GM18907 (cell line): ENCODE measurements at regions not wholly inside any gene's neighbourhood (a gene's known extent, or its start where the extent isn't known, plus 50 kb on each side); places are given as distances from the start of the nearest gene placed in this dataset.
"Not testable (repeated sequence)": the region's sequence is repeated elsewhere in the genome, so short reads cannot be mapped to it uniquely, and the experiment has no call there.

Experiments used
- ATAC-seq: cut with Tn5 transposase; IDR thresholded peaks from one replicate; pipeline ENCODE4 v1.9.1; 2021; ENCODE audit warnings: mild to moderate bottlenecking, moderate library complexity; ENCODE audit not compliant: unreplicated experiment

DNA sequence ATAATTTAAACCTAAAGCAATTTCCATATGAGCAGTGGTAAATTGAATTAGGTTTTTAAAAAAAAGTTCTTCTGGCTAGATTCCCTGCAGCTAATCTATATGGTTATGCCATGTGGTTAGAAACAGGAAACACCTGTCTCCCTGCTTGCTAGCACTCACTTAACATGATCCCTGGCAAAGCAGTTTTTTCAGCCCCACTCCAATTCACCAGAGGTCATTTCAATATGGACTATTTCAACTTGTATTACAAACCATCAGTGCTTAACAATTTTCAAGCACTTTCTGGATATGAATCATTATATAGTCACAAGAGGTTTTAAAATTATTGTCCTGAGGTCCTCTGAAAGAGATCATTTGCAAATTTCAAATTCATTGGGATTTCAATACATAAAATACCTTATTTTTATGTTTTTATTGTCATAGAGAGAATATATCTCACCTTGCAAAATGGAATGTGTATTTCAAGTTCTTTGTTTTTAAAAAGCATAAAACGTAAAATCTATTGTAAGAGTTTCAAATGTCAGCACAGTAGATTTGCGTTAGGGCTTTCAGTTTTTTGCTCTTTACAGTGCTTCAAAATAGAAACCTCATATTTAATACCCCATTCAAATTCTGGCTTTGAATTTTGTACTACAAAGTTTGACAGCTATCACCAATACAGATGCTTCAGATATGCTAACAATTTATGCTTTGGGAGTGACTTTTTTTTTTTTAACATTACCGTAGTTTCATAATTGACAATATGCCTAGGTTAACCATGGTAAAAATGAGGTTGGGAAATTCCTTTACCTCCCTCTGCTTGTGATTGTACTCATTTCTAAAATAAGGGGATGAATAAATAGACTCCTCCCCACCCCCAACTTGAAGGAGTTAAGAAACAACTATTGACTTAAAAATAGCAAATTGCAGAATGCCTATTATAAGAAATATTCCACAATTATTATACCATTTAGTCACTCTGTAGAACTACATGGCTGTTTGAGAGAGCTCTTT is 117.5 kb upstream of the HGF start:
- peak; percentile 63 for ATAC-seq

DNA sequence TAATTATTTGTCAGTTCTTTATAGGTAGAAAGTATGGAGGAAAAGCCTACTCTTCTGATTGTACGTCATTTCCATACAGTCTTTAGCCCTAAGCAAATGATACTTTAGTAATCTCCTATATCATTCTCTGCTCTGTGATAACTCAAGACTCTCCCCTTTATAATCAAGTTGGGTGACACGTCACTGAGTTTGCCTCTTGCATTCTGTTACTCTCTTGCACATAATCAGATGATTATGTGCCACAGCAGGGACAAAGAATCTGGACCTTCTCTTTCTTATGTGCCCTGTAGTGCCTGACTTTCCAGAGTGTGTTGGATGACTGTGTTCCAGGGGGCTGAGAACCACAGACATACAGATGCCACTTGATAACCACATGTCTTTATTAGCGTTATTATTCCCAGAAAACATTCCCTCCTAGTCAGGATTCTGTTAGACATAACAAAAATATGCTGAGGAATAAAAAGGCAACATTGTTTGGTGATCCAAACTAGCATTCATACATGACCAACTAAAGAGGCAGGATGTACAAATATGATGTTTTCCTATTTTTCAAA is 116.4 kb upstream of the HGF start:
- ATAC-seq = no peak

DNA sequence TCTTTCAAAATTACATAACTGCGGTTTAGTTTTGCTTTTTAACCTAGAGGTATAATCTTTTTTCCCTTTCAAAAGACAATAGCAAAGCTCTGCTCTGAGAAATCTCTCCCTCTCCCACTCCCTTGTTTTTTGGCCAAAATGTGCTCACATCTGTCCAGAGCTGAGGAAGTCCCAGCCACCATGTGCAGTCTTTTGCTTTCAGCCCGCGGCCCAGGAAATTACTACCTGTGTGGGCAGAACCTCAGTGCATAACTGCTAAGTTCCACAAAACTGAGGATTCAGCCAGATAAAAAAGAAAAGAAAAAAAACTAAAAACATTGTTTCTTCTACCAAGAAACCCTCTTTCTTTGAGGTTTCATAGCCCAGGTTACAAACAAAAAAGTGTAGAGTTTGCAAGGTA is 115.0 kb upstream of the HGF start:
- ATAC-seq = no peak

DNA sequence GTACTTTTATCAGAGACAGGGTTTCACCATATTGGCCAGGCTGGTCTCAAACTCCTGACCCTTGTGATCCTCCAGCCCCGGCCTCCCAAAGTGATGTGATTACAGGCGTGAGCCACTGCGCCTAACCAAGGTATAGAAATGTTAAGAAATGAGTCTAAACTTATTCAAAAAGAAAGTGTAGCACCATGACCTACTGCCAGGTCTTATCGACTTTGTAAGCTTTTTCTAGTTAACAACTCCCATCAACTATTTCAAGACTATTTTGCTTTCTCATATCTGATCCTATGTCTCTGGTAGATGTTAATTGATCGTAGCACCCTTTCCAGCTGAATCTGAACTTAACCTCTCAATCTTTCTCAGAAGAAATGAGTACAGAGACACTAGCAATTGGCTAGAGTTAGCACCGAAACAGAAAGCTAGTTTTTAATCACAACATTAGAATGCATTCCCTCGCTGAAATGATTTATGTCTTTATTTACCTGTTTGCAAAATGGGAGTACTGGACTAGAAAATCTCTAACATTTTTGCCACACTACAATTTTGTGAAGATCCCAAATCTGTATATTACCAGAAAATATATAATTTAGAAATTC is 114.0 kb upstream of the HGF start:
- peak; percentile 59 for ATAC-seq

DNA sequence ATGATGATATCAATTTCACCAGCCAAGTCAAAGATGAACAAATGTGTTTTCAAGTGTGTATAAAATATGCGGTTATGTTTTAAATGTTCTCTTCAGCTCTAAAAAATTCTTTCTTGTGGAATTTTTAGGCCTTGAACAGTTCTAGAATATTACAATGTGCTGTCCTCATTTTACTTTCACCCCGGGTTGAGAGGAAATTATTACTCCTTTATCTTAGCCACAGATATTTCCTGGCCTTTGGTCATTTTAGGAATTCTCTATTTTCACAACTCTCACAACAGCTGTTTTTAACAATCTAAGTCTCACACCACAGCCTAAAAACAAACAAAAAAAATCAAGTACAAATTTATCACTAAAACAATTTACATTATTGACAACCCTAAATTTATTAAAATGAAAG is 112.2 kb upstream of the HGF start:
- no peak for ATAC-seq

DNA sequence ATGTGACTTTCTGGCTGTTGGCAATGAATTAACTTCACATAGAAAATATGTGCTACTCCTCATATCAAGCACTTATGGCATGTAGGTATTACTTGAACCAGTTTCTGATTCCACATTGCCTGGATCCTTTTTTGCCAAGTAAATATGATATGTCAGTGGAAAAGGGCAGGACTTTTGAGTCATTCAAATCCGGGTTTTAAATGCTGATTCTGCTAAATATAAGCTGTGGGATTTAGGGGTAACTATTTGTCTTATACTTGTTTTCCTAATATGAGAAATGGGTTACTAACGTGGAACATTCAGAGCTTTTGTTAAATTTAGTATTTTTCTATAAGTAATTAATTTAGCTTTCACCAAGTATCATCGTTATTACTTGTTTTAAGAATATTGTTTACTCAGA is 108.0 kb upstream of the HGF start:
- no peak for ATAC-seq

DNA sequence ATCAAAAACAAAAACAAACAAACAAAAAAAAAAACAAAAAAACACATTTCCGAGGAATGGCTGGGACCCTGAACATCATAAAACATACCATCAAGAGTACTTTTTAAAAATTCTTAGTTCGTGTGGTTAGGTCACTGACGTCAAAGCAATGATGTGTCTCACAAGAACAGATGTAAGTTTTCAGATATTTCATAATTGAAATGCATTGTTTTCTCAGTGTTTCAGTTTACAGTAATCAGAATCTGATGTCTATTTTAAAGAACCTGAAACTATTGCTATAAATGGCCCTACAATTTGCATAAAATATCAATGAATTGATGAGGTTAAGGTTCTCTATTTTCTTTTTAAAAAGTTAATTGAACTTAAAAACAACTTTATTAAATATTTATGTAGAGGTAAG is 103.7 kb upstream of the HGF start:
- ATAC-seq = no peak

DNA sequence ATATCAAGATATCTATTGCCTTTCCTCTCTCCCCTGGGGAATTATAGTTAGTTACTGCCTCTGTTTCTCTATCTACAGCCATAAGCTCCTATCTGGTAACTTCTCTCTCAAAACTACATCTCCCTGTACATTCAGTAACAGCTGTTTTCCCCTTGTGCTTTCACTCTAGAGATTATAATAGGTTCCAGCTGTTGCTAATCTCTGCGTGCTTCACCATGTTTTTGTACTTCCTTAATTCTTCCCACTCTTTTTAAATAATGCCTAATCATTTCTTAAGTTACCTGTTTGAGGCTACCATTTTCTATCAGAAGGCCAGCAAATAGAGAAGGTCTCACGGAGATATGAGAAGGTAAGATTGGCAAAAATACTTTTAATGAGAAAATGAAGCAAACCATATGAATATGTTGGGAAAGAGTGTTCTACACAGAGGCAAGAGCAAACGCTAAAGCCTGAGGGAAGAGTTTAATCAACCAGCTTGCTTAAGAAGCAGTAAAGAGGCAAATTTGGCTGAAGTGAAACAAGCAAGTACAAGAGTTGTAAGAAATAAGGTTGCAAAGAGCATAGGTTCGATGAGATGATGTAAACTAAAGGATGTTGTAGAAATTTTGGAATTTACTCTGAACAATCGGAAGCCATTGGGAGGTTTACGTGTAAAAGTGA is 101.9 kb upstream of the HGF start:
- ATAC-seq = no peak

DNA sequence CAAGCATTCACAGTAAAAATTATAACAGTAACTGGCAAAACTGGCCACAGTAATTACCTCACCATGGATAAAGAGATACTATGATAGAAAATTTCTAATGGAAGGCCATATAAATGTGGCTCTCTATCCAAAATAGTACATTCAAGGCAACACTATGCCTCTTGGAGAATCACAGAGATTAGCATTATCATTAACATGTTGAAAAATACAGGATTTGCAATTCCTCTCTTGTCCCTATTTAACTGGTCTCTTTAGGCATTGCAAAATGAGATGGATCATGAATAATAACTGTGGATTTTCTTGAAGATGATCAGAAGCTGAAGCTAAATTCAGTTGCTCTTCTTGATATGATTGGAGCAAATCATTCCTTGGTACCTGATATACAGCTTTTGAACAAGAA is 100.8 kb upstream of the HGF start:
- ATAC-seq = no peak

DNA sequence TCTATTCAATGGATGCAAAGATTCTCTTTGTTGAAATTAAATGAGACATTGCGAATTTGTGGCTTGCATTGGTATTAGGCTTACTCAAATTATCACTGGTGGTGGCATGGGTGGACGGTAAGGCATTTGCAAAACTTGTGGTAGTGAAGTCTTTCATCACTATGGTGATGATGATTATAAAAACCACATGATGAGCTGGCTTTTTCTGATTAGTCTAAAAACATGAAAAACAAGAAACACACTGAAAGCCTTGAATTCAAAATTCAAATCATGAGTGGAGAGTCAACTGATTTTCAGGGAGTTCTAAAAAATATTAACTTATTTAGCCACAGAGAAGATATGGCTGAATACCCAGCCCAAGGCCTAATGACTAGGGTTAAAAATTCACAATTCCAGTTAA is 99.8 kb upstream of the HGF start:
- peak; percentile 83 for ATAC-seq

DNA sequence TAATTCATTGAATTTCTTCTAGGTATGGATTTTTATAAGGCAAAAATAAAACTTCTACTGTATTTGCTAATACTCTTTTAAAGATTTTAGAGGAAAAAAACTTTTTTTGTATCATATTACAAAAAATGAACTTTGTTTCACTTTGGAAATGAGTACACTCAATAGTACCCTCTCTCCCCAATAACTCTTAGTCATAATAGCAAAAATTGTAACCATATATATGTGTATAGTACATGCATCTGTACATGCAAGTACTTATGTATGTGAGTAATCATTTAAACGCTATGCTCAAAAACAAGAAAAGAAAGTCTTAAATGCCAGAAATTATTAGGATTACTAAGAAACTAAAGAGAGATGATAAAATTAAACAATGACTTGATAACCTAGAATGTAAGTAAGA is 95.9 kb upstream of the HGF start:
- ATAC-seq = no peak

DNA sequence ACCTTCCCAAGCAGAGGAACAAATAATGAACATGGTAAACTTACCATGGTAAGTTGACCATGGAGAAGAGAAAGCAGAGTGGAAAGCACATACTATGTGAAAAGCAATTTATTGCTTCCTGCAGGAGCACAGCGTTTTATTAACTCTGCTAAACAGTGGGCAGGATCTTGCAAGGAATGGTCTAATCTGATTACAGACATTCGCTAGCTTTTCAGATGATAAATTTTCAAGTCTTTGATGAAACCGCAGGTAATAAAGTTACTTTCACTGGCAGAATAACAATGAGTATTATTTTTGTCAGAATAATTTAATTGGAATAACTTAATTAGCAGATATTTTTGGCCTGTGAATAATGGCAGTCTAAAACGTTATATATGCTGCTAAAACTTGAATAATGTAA is 89.6 kb upstream of the HGF start:
- no peak for ATAC-seq

DNA sequence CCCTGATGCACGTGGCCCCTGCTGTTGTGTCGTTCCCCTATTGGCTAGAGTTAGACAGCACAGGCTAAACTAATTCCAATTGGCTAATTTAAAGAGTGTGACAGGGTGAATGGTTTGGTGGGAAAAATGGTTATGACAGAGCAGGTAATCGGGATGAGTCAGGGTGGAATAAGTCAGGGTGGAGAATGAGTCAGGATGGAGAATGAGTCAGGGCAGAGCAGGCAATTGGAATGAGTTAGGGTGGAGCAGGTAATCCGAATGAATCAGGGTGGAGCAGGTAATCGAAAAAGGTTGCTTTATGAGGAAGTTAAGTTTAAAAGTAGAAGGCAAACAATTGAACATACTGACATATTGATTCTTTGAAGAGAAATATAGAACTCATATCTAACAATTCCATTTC is 89.0 kb upstream of the HGF start:
- not testable (repeated sequence) for ATAC-seq

DNA sequence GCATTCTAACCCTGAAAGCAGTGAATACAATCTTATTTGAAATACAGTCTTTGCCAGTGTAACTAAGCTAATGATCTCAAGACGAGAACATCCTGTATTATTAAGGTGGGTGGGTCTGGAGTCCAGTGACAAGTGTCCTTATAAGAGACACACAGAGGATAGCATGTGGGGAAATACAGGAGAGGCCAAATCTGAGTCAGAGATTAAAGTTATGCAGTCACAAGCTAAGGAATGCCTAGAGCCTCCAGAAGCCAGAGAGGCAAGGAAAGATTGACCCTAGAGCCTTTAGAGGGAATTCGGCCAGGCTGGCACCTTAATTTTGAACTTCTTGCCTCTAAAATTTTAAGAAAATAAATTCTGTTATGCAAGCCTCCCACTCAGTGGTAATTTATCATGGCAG is 87.5 kb upstream of the HGF start:
- ATAC-seq = no peak

DNA sequence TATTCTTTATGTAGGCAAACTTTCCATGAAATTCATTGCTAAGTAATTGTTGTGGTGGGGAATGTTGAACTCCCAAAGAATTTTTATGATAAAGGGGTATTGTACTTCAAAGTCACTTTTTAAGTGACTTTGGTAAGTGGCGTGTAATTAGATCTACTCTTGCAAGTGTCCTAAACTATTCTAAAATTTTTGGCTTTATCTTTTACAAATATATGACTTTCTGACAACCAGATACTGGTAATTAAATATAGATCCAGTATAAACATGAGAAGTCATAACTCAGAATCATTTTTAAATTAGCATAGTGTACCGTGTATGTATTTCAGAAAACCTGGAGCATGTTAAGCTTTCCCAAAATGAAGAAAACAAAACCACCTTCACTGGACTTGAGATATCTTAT is 84.7 kb upstream of the HGF start:
- ATAC-seq = no peak

DNA sequence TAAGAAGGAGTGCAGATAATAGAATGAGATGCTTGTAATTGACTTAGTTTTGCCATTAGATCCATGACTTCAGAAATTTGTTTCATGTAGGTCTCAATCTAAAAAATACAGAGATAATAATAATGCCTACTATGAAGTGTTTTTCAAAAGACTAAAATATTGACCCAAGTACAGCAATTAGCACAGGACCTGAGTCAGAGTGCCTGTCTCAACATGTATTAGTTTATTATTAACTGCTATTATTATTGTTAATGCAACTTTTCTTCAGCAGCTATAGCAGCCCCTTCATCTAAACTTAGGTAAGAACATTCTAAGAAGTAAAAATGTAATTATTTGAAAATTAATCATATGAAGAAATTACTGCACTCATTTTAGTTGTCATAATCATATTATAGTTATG is 82.9 kb upstream of the HGF start:
- no peak for ATAC-seq

DNA sequence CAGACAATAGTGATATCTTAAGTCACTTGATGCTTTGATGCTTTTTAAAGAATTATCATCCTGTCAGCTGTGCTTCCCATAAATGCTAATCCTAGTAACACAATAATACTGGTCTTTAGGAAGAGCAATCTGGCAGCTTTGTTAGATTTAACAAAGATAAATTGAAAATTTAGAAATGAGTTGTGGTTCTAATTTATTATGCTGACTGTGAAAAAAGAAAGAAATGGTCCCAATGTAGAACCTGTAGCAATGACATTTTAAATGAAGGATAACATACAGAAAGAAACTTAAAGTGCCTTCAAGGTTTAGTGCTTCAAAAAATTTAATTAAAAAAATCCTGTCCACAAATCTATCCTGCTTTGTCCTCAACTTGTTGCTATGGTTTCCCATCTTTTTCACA is 81.6 kb upstream of the HGF start:
- ATAC-seq = no peak

DNA sequence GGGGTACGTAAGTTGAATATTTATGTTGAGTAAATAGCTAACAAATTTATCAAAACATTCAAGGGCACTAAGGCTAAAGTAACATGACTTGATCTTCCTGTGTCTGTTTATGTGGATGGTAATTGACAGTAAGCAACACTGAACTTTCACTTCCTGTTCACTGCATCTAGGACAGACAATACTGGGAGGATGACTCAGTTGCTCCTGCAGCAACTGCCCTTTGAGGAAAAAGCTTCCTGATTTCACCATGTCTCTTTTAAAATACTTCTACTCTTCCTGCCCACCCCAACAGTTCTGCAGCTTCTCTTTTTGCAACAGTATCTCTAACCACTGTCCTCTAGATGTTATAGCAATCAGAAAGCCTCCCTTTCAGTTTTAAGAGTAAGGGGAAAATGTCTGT is 76.6 kb upstream of the HGF start:
- peak; percentile 83 for ATAC-seq

DNA sequence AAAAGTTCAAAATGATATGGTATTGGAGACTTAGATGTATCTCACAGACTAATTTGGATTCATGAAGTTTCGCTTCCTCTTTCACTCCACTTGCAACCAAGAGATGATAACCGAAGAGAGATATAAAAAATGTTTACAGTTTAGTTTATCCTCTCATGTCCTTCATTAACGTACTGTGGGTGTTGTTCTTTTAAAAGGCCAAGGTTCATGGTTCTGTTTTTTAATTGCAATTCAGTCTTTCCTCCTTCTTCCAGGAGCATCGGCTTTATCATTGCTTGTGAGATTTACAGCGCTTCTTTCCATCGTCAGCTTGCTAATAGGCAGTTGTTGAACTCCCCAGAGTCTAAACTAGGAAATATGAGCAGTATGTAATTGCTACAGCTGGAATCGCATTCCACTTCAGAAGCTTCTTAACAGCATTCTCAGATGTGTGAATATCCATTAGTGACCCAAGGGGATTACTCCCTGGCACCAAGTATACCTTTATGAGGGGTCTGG is 75.9 kb upstream of the HGF start:
- peak; percentile 88 for ATAC-seq

DNA sequence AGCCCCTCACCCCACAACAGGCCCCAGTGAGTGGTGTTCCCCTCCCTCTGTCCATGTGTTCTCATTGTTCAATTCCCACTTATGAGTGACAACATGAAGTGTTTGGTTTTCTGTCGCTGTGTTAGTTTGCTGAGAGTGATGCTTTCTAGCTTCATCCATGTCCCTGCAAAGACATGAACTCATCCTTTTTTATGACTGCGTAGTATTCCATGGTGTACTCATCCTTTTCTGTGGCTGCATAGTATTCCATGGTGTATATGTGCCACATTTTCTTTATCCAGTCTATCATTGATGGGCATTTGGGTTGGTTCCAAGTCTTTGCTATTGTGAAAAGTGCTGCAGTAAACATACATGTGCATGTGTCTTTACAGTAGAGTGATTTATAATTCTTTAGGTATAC is 73.8 kb upstream of the HGF start:
- ATAC-seq = not testable (repeated sequence)

DNA sequence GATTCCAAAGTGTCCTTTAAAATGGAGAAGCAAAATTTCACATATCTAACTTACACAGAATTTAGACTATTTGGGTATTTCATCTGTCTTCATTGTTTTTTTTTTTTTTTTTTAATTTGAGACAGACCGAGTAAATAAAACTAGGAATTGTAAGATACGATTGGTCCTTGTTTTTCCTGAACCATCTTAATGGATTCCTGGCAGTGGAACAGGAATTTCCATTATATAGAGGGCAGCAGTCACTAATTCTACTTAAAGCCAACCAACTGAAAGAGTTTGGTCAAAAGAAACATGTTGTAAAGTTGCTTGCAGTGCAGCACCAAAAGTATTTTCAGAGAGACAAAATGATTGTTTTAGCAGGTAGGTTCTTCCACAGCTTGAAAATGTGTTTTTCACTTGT is 72.5 kb upstream of the HGF start:
- ATAC-seq = no peak
